MM.1S (cell line): ENCODE measurements at regions not wholly inside any gene's neighbourhood (a gene's known extent, or its start where the extent isn't known, plus 50 kb on each side); places are given as distances from the start of the nearest gene placed in this dataset.
"Not testable (repeated sequence)": the region's sequence is repeated elsewhere in the genome, so short reads cannot be mapped to it uniquely, and the experiment has no call there.

Source experiments
- DNase-seq: peaks from one replicate; pipeline ENCODE4 v3.0.0-alpha.2; 2015
- H2AFZ ChIP-seq: fragments of 300-600 bp; sonication (generic); 2 replicates; pipeline ENCODE4 v1.6.0; 2016; ENCODE audit warnings: antibody characterized with exemption, low read length
- H3F3A ChIP-seq: fragments of 300-600 bp; sonication (generic); 2 replicates; pipeline ENCODE4 v1.6.1; 2016; ENCODE audit warnings: mild to moderate bottlenecking, antibody characterized with exemption, low read length, moderate library complexity, mixed read lengths; ENCODE audit not compliant: insufficient read depth
- H3K27ac ChIP-seq: fragments of 300-600 bp; sonication (generic); 2 replicates; pipeline ENCODE4 v1.5.1; 2016; ENCODE audit warnings: mild to moderate bottlenecking, low read length
- H3K27me3 ChIP-seq: fragments of 300-600 bp; sonication (generic); replicated peaks from 2 replicates; pipeline ENCODE4 v1.6.0; 2016; ENCODE audit warnings: low read length; ENCODE audit not compliant: insufficient read depth
- H3K36me3 ChIP-seq: fragments of 300-600 bp; sonication (generic); replicated peaks from 2 replicates; pipeline ENCODE4 v1.6.1; 2016; ENCODE audit warnings: mild to moderate bottlenecking, low read length, mixed read lengths; ENCODE audit not compliant: insufficient read depth
- H3K4me1 ChIP-seq: fragments of 300-600 bp; sonication (generic); 2 replicates; pipeline ENCODE4 v1.6.1; 2016; ENCODE audit warnings: low read length, mixed read lengths
- H3K4me2 ChIP-seq: fragments of 300-600 bp; sonication (generic); 2 replicates; pipeline ENCODE4 v1.6.0; 2016; ENCODE audit warnings: low read depth, low read length
- H3K4me3 ChIP-seq: fragments of 300-600 bp; sonication (generic); 2 replicates; pipeline ENCODE4 v1.5.1; 2016; ENCODE audit warnings: low read length, mixed read lengths
- H3K79me2 ChIP-seq: fragments of 300-600 bp; sonication (generic); 2 replicates; pipeline ENCODE4 v1.6.1; 2016; ENCODE audit warnings: mixed run types, low read length, mixed read lengths
- H3K9ac ChIP-seq: fragments of 300-600 bp; sonication (generic); 2 replicates; pipeline ENCODE4 v1.6.1; 2016; ENCODE audit warnings: low read length, mixed read lengths
- H3K9me2 ChIP-seq: fragments of 300-600 bp; sonication (generic); replicated peaks from 2 replicates; pipeline ENCODE4 v1.6.1; 2016; ENCODE audit warnings: mild to moderate bottlenecking, low read length, mixed read lengths; ENCODE audit not compliant: insufficient read depth
- H3K9me3 ChIP-seq: fragments of 300-600 bp; sonication (generic); replicated peaks from 2 replicates; pipeline ENCODE4 v1.6.1; 2016; ENCODE audit warnings: mild to moderate bottlenecking, low read length, mixed read lengths; ENCODE audit not compliant: insufficient read depth
- H4K20me1 ChIP-seq: fragments of 300-600 bp; sonication (generic); 2 replicates; pipeline ENCODE4 v1.6.1; 2016; ENCODE audit warnings: mild to moderate bottlenecking, low read length, moderate library complexity, mixed read lengths; ENCODE audit not compliant: insufficient read depth
- EZH2 ChIP-seq: fragments of 300-600 bp; sonication (generic); optimal IDR thresholded peaks from 2 replicates; pipeline ENCODE3; 2017; ENCODE audit warnings: low read depth, mild to moderate bottlenecking, antibody characterized with exemption, low read length, mixed read lengths
- EZH2phosphoT487 ChIP-seq: fragments of 300-600 bp; sonication (generic); IDR thresholded peaks from 2 replicates; pipeline ENCODE4 v1.6.1; 2018; ENCODE audit warnings: antibody characterized with exemption, low read length
- TF ChIP-seq, protein P1 (sequence below): fragments of 300-600 bp; sonication (generic); IDR thresholded peaks from 2 replicates; pipeline ENCODE4 v1.5.1; 2016; ENCODE audit warnings: antibody characterized with exemption, low read length, mixed read lengths

GRCh38 chr11:121358760-121359159 lies 66.2 kb downstream of the SC5D start:
- Histone ChIP-seq H3F3A (no peaks in the 10 kb centered on the region), H3K79me2 (no peaks in the 10 kb centered on the region), H3K9me3 (no peaks in the 10 kb centered on the region), H3K9me2 (no peaks in the 10 kb centered on the region), H3K4me1 (no peaks in the 10 kb centered on the region), H3K27me3 (no peaks in the 10 kb centered on the region), H3K36me3 (no peaks in the 10 kb centered on the region), H2AFZ (no peak overlapping the region), H3K9ac (no peak overlapping the region), H3K27ac (no peak overlapping the region), H4K20me1 (no peaks in the 10 kb centered on the region), H3K4me3 (no peak overlapping the region), H3K4me2 (no peak overlapping the region)
- no peak for TF ChIP-seq EZH2
- no peak for TF ChIP-seq EZH2phosphoT487
- TF ChIP-seq, protein P1, sequence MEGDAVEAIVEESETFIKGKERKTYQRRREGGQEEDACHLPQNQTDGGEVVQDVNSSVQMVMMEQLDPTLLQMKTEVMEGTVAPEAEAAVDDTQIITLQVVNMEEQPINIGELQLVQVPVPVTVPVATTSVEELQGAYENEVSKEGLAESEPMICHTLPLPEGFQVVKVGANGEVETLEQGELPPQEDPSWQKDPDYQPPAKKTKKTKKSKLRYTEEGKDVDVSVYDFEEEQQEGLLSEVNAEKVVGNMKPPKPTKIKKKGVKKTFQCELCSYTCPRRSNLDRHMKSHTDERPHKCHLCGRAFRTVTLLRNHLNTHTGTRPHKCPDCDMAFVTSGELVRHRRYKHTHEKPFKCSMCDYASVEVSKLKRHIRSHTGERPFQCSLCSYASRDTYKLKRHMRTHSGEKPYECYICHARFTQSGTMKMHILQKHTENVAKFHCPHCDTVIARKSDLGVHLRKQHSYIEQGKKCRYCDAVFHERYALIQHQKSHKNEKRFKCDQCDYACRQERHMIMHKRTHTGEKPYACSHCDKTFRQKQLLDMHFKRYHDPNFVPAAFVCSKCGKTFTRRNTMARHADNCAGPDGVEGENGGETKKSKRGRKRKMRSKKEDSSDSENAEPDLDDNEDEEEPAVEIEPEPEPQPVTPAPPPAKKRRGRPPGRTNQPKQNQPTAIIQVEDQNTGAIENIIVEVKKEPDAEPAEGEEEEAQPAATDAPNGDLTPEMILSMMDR: no peak
- no peak for DNase-seq

DNA sequence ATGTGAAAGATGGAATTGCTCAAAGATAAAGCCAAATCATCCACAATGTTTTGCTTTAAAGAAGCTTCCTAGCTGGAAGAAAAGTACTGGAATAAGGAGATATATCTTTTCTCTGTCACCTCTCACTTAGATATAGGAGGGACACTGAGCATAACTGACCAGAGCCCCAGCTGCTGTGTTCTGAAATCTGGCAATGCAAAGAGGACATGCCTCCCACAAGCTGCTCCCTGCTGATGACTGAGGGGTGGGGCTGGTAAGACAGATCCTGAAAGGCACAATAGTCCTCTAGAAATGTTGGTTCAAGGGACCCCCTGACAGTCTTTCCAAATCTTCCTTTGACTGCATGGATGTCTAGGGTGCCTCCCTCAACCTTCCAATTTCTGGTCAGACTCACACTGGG lies 67.0 kb downstream of the SC5D start:
- no peaks in the 10 kb centered on the region for H3K36me3 ChIP-seq
- no peaks in the 10 kb centered on the region for H3K9me2 ChIP-seq
- H3K4me3 ChIP-seq: no peak overlapping the region
- no peak overlapping the region for H3K27ac ChIP-seq
- no peaks in the 10 kb centered on the region for H4K20me1 ChIP-seq
- no peak for DNase-seq
- TF ChIP-seq EZH2phosphoT487 (no peak), EZH2 (no peak)
- TF ChIP-seq, protein P1: no peak
- no peaks in the 10 kb centered on the region for H3K9me3 ChIP-seq
- no peak overlapping the region for H3K9ac ChIP-seq
- H3F3A ChIP-seq: no peaks in the 10 kb centered on the region
- H3K79me2 ChIP-seq: no peaks in the 10 kb centered on the region
- H3K4me1 ChIP-seq: no peaks in the 10 kb centered on the region
- no peaks in the 10 kb centered on the region for H3K27me3 ChIP-seq
- H3K4me2 ChIP-seq: no peak overlapping the region
- H2AFZ ChIP-seq: no peak overlapping the region

DNA sequence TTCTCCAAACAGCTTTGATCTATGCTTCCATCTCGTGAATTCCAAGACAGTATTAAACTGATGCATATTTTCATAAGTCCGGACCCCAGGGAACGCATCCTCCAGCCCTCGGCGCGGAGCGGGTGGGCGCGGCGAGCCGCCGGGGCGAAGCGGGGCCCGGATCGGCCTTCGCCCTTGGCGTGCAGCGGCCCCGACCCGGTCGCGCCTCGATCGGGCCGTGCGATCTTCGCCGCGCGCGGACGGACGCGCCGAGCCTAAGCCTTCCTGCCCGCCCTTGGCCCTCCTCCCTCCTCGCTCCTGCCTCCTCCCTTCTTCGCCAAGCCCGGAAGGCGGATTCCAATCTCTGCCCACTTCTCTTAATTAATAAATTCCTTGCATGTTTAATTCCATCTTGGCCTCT lies 70.4 kb downstream of the SC5D start:
- H4K20me1 ChIP-seq, H3K9ac ChIP-seq, H2AFZ ChIP-seq, H3K36me3 ChIP-seq, H3F3A ChIP-seq, H3K27ac ChIP-seq, H3K9me3 ChIP-seq, H3K4me1 ChIP-seq, H3K9me2 ChIP-seq, H3K4me3 ChIP-seq, H3K79me2 ChIP-seq, H3K4me2 ChIP-seq, DNase-seq, H3K27me3 ChIP-seq: not testable (repeated sequence)

GRCh38 chr11:121365304-121365703 lies 72.7 kb downstream of the SC5D start:
- Histone ChIP-seq H3K4me1 (0 out of 2 replicates have a peak, but pooled peaks cover 5% of the 10 kb centered on the region), H3K27ac (no peak overlapping the region), H4K20me1 (no peaks in the 10 kb centered on the region), H3K9me2 (no peaks in the 10 kb centered on the region), H3K27me3 (no peaks in the 10 kb centered on the region), H3K36me3 (no peaks in the 10 kb centered on the region), H3F3A (no peaks in the 10 kb centered on the region), H3K4me2 (no peak overlapping the region), H3K9me3 (no peaks in the 10 kb centered on the region), H3K9ac (no peak overlapping the region), H2AFZ (no peak overlapping the region), H3K79me2 (no peaks in the 10 kb centered on the region), H3K4me3 (no peak overlapping the region)
- TF ChIP-seq, protein P1: no peak
- no peak for DNase-seq
